ENCODE measurements at regions not wholly inside any gene's neighbourhood (a gene's known extent, or its start where the extent isn't known, plus 50 kb on each side); places are given as distances from the start of the nearest gene placed in this dataset.

DNA sequence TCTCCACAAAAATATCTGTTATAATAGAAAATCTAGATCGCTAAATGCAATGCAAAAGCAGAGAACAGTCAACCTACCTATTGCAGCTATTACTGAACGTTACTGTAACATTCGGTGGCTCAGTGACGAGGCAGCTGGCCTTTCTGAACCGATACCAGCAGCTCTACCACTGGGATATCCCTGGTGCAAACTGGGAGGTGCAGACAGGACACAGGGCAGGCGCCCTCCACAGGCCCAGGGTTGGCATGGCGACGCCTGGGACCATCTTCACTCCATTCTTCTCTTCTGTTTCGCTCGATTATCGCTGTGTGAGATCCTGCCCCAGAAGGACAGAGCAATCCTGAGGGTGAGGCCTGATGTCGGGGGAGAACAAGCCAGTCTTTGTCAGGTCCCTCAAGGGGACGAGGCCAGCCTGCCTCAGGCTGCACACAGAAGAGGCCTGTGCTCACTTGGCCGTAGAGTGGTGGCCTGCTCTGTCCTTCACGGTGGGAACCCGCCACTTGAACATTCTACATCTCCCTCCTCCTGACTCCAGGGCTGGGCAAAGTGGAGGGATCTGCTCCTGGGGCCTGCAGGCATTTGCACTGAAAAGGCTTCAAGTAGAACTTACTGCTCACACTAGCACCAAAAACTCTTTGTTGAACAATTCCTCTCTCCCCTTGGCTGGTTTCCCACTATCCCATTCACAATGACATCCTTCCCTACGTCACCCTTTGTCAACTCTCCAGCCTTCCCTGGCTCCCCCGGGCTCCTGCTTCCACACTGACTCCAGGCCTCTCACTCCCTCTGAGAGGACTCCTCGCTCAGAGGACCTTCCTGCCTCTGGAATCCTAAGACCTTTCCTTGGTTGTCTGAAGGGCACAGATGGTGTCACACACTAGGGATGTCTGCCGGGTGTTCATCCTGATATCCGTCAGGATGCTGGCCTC lies 49.7 kb downstream of the CYRIA start:
- Histone ChIP-seq H3K27me3 (ENCODE audit: insufficient read depth, low read depth, low read length) (no peaks in the 10 kb centered on the region), H3K27ac (ENCODE audit: low read length) (no peak overlapping the region), H3K4me3 (ENCODE audit: low read length) (no peak overlapping the region), H3F3A (ENCODE audit: insufficient read depth, low read length, poor library complexity, severe bottlenecking) (no peaks in the 10 kb centered on the region), H3K79me2 (replicated peaks; ENCODE audit: insufficient read depth, low read length) (no peaks in the 10 kb centered on the region), H4K20me1 (ENCODE audit: insufficient read depth) (no peaks in the 10 kb centered on the region), H3K4me2 (ENCODE audit: low read length) (no peak overlapping the region), H3K9me3 (ENCODE audit: low read length) (no peaks in the 10 kb centered on the region), H2AFZ (ENCODE audit: low read depth, low read length) (no peak overlapping the region), H3K36me3 (ENCODE audit: insufficient read depth, low read length) (peaks cover 6% of the 10 kb centered on the region), H3K9ac (ENCODE audit: low read length) (no peak overlapping the region), H3K9me2 (ENCODE audit: insufficient read depth, low read length) (no peaks in the 10 kb centered on the region)
- TF ChIP-seq EP300 (conservative IDR thresholded peaks at IDR 0.05; ENCODE audit: poor library complexity, severe bottlenecking) (no peak), RAD21 (conservative IDR thresholded peaks at IDR 0.05) (no peak)
- TF ChIP-seq, protein P1, sequence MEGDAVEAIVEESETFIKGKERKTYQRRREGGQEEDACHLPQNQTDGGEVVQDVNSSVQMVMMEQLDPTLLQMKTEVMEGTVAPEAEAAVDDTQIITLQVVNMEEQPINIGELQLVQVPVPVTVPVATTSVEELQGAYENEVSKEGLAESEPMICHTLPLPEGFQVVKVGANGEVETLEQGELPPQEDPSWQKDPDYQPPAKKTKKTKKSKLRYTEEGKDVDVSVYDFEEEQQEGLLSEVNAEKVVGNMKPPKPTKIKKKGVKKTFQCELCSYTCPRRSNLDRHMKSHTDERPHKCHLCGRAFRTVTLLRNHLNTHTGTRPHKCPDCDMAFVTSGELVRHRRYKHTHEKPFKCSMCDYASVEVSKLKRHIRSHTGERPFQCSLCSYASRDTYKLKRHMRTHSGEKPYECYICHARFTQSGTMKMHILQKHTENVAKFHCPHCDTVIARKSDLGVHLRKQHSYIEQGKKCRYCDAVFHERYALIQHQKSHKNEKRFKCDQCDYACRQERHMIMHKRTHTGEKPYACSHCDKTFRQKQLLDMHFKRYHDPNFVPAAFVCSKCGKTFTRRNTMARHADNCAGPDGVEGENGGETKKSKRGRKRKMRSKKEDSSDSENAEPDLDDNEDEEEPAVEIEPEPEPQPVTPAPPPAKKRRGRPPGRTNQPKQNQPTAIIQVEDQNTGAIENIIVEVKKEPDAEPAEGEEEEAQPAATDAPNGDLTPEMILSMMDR (IDR thresholded peaks at IDR 0.05; ENCODE audit: poor library complexity, severe bottlenecking) = no peak
- TF ChIP-seq, protein P2, sequence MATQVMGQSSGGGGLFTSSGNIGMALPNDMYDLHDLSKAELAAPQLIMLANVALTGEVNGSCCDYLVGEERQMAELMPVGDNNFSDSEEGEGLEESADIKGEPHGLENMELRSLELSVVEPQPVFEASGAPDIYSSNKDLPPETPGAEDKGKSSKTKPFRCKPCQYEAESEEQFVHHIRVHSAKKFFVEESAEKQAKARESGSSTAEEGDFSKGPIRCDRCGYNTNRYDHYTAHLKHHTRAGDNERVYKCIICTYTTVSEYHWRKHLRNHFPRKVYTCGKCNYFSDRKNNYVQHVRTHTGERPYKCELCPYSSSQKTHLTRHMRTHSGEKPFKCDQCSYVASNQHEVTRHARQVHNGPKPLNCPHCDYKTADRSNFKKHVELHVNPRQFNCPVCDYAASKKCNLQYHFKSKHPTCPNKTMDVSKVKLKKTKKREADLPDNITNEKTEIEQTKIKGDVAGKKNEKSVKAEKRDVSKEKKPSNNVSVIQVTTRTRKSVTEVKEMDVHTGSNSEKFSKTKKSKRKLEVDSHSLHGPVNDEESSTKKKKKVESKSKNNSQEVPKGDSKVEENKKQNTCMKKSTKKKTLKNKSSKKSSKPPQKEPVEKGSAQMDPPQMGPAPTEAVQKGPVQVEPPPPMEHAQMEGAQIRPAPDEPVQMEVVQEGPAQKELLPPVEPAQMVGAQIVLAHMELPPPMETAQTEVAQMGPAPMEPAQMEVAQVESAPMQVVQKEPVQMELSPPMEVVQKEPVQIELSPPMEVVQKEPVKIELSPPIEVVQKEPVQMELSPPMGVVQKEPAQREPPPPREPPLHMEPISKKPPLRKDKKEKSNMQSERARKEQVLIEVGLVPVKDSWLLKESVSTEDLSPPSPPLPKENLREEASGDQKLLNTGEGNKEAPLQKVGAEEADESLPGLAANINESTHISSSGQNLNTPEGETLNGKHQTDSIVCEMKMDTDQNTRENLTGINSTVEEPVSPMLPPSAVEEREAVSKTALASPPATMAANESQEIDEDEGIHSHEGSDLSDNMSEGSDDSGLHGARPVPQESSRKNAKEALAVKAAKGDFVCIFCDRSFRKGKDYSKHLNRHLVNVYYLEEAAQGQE (IDR thresholded peaks at IDR 0.05; ENCODE audit: borderline replicate concordance) = no peak

DNA sequence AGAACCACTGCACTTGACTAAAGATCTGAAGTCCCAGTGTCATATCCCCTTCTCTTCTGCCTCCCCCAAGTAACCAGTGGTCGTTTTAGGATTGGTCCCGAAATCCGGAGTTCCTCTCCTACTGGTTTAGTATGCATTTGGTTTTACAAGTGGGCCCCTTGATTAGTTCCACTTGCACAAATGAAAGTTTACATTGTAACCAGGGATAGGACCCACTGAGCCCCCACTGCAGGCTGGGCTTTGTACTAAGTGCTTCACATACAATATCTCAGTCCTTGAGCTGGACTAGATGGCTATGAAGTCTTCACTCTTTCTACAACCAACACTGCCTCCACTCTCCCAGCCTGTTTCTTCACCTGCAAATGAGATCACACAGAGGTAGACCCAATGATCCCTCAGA lies 50.4 kb downstream of the CYRIA start:
- Histone ChIP-seq H3K9me2 (ENCODE audit: insufficient read depth, low read length) (no peaks in the 10 kb centered on the region), H2AFZ (ENCODE audit: low read depth, low read length) (no peak overlapping the region), H3K4me2 (ENCODE audit: low read length) (no peak overlapping the region), H3K79me2 (replicated peaks; ENCODE audit: insufficient read depth, low read length) (no peaks in the 10 kb centered on the region), H3K27ac (ENCODE audit: low read length) (no peak overlapping the region), H3K27me3 (ENCODE audit: insufficient read depth, low read depth, low read length) (no peaks in the 10 kb centered on the region), H3K9me3 (ENCODE audit: low read length) (no peaks in the 10 kb centered on the region), H3K9ac (ENCODE audit: low read length) (no peak overlapping the region), H3K36me3 (ENCODE audit: insufficient read depth, low read length) (peaks cover 6% of the 10 kb centered on the region), H4K20me1 (ENCODE audit: insufficient read depth) (no peaks in the 10 kb centered on the region), H3F3A (ENCODE audit: insufficient read depth, low read length, poor library complexity, severe bottlenecking) (no peaks in the 10 kb centered on the region), H3K4me3 (ENCODE audit: low read length) (no peak overlapping the region)
- TF ChIP-seq, protein P1 (IDR thresholded peaks at IDR 0.05; ENCODE audit: poor library complexity, severe bottlenecking) = no peak
- TF ChIP-seq EP300 (conservative IDR thresholded peaks at IDR 0.05; ENCODE audit: poor library complexity, severe bottlenecking) (no peak), EZH2 (IDR thresholded peaks at IDR 0.05; ENCODE audit: borderline replicate concordance, insufficient read depth, low read length, poor library complexity, severe bottlenecking) (no peak), RAD21 (conservative IDR thresholded peaks at IDR 0.05) (no peak), POLR2AphosphoS5 (IDR thresholded peaks at IDR 0.05) (no peak), SMC3 (conservative IDR thresholded peaks at IDR 0.05; ENCODE audit: poor library complexity) (no peak), MXI1 (conservative IDR thresholded peaks at IDR 0.05; ENCODE audit: poor library complexity, severe bottlenecking) (no peak), TAF1 (IDR thresholded peaks at IDR 0.05; ENCODE audit: low read depth) (no peak)
- TF ChIP-seq, protein P2 (IDR thresholded peaks at IDR 0.05; ENCODE audit: borderline replicate concordance) = no peak
